Mesenchymal stem cell (in vitro differentiated cells and primary cell): ENCODE measurements at regions not wholly inside any gene's neighbourhood (a gene's known extent, or its start where the extent isn't known, plus 50 kb on each side); places are given as distances from the start of the nearest gene placed in this dataset.
A peak's percentile ranks its signal among the peaks of the same experiment; 100 is the strongest.

Source experiments
- DNase-seq: peaks from one replicate; pipeline ENCODE4 v3.0.0-alpha.2; 2013
- H2AFZ ChIP-seq: one replicate; pipeline ENCODE4 v1.6.1; 2013; ENCODE audit warnings: low read depth, mild to moderate bottlenecking, control low read depth, inconsistent platforms, low read length, moderate library complexity
- H2AK5ac ChIP-seq: 2 replicates; pipeline ENCODE4 v1.6.1; 2013; ENCODE audit warnings: low read length, moderate library complexity, mild to moderate bottlenecking, inconsistent platforms; ENCODE audit not compliant: severe bottlenecking
- H2BK120ac ChIP-seq: one replicate; pipeline ENCODE4 v1.6.1; 2013; ENCODE audit warnings: low read depth, mild to moderate bottlenecking, inconsistent platforms, low read length, moderate library complexity
- H2BK12ac ChIP-seq, 2 experiments: one replicate each; pipeline ENCODE4 v1.6.1; 2013; ENCODE audit warnings: inconsistent platforms in 2 of 2, low read length in 2 of 2, mild to moderate bottlenecking in 2 of 2, moderate library complexity in 2 of 2, control low read depth in 1 of 2
- H2BK15ac ChIP-seq: one replicate; pipeline ENCODE4 v1.6.1; 2013; ENCODE audit warnings: mild to moderate bottlenecking, low read depth, inconsistent platforms; ENCODE audit not compliant: poor library complexity, severe bottlenecking
- H2BK5ac ChIP-seq: 2 replicates; pipeline ENCODE4 v1.6.1; 2013; ENCODE audit warnings: low read depth, mild to moderate bottlenecking, low read length, control low read depth, inconsistent platforms; ENCODE audit not compliant: poor library complexity, severe bottlenecking
- H3K14ac ChIP-seq, 2 experiments: one replicate each; pipeline ENCODE4 v1.6.1; 2013; ENCODE audit warnings: inconsistent platforms in 2 of 2, low read length in 2 of 2, control low read depth in 1 of 2, mild to moderate bottlenecking in 1 of 2, moderate library complexity in 1 of 2
- H3K18ac ChIP-seq, 2 experiments: one replicate each; pipeline ENCODE4 v1.6.1; 2013; ENCODE audit warnings: inconsistent platforms in 2 of 2, low read length in 2 of 2, control low read depth in 1 of 2, low read depth in 1 of 2, mild to moderate bottlenecking in 1 of 2
- H3K23ac ChIP-seq, 2 experiments: one replicate each; pipeline ENCODE4 v1.6.1; 2013; ENCODE audit warnings: inconsistent platforms in 2 of 2, low read length in 2 of 2, mild to moderate bottlenecking in 2 of 2, moderate library complexity in 2 of 2, control low read depth in 1 of 2
- H3K27ac ChIP-seq: 2 replicates; pipeline ENCODE4 v1.5.1; 2013; ENCODE audit warnings: mild to moderate bottlenecking, moderate library complexity, low read length, control low read depth, inconsistent platforms; ENCODE audit not compliant: poor library complexity, severe bottlenecking
- H3K27me3 ChIP-seq, 2 experiments: 2 replicates each; pipeline versions ENCODE4 v1.6.1 to v1.7.0; 2013; ENCODE audit warnings: low read length in 2 of 2, mild to moderate bottlenecking in 2 of 2, moderate library complexity in 2 of 2, control low read depth in 1 of 2, inconsistent platforms in 1 of 2; ENCODE audit not compliant: control insufficient read depth in 1 of 2, insufficient read depth in 1 of 2
- H3K36me3 ChIP-seq, 2 experiments: 2 replicates each; pipeline versions ENCODE4 v1.6.1 to v1.7.0; 2013; ENCODE audit warnings: low read length in 2 of 2, control low read depth in 1 of 2, inconsistent platforms in 1 of 2, low read depth in 1 of 2, mild to moderate bottlenecking in 1 of 2; ENCODE audit not compliant: insufficient read depth in 2 of 2, control insufficient read depth in 1 of 2
- H3K4ac ChIP-seq, 2 experiments: one replicate each; pipeline ENCODE4 v1.6.1; 2013; ENCODE audit warnings: inconsistent platforms in 2 of 2, low read length in 2 of 2, mild to moderate bottlenecking in 2 of 2, moderate library complexity in 2 of 2, control low read depth in 1 of 2, low read depth in 1 of 2
- H3K4me1 ChIP-seq: 2 replicates; pipeline ENCODE4 v1.6.1; 2013; ENCODE audit warnings: low read depth, low read length, control low read depth; ENCODE audit not compliant: control insufficient read depth, insufficient read depth
- H3K4me2 ChIP-seq: 2 replicates; pipeline ENCODE4 v1.6.1; 2013; ENCODE audit warnings: low read length, mild to moderate bottlenecking, inconsistent platforms; ENCODE audit not compliant: poor library complexity, severe bottlenecking
- H3K4me3 ChIP-seq, 2 experiments: 2 replicates each; pipeline versions ENCODE4 v1.5.1 to v1.7.0; 2013; ENCODE audit warnings: low read length in 2 of 2, mild to moderate bottlenecking in 2 of 2, control low read depth in 1 of 2, low read depth in 1 of 2; ENCODE audit not compliant: insufficient read depth in 1 of 2
- H3K79me1 ChIP-seq: replicated peaks from 2 replicates; pipeline ENCODE4 v1.6.1; 2013; ENCODE audit warnings: mild to moderate bottlenecking, control low read depth, low read length, inconsistent platforms; ENCODE audit not compliant: poor library complexity, severe bottlenecking
- H3K9ac ChIP-seq: 2 replicates; pipeline ENCODE4 v1.7.0; 2013; ENCODE audit warnings: mild to moderate bottlenecking, low read length, moderate library complexity
- H3K9me3 ChIP-seq: 2 replicates; pipeline ENCODE4 v1.7.0; 2013; ENCODE audit warnings: mild to moderate bottlenecking, low read length; ENCODE audit not compliant: control insufficient read depth
- H4K8ac ChIP-seq: one replicate; pipeline ENCODE4 v1.6.1; 2013; ENCODE audit warnings: inconsistent platforms, mild to moderate bottlenecking, low read length, moderate library complexity
- H4K91ac ChIP-seq: one replicate; pipeline ENCODE4 v1.6.1; 2013; ENCODE audit warnings: mild to moderate bottlenecking, low read length, inconsistent platforms
- WGBS: methylation state at CpG from one replicate; pipeline ENCODE4 v1.1.7; 2013; ENCODE audit warnings: mixed read lengths; 5-methylcytosine and 5-hydroxymethylcytosine counted together

DNA sequence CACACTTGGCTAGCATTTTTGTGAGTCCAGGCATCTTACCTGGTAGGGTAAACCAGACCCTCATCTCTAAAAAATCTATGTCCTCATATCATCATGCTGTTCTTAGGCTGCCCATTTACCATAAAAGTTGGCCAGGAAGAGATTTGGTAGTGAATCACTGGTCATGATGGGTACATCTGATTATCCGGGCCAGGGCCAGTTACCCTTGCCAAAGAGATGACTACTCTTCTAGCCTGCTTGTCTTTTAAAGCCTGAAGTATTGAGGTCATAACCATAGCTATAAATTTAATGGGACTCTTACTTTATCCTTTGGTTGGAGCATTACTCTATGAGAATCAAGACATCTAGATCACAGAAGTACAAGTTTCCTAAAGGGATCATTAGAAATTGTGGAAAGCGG is 276.8 kb downstream of the TENT5A start:
- Histone ChIP-seq H3K9me3 (no peaks in the 10 kb centered on the region), H4K91ac (no peak overlapping the region), H2AK5ac (no peak overlapping the region), H2BK15ac (no peak overlapping the region), H3K9ac (no peak overlapping the region), H3K23ac (no peak overlapping the region), H3K18ac (no peak overlapping the region), H3K27me3 (no peaks in the 10 kb centered on the region), H3K36me3 (no peaks in the 10 kb centered on the region), H3K79me1 (no peaks in the 10 kb centered on the region), H4K8ac (no peak overlapping the region), H3K4me1 (no peaks in the 10 kb centered on the region), H2BK12ac (no peak overlapping the region), H3K4me3 (no peak overlapping the region), H3K4me2 (no peak overlapping the region), H2BK120ac (no peak overlapping the region), H2BK5ac (no peak overlapping the region), H3K27ac (no peak overlapping the region), H3K4ac (no peak overlapping the region), H2AFZ (no peak overlapping the region), H3K14ac (no peak overlapping the region)
- no peak for DNase-seq
- WGBS = 94% methylated on average over 2 of the region's 2 CpGs

- Histone ChIP-seq H2BK12ac (no peak overlapping the region), H3K9me3 (peaks cover 4% of the 10 kb centered on the region), H3K27me3 (no peaks in the 10 kb centered on the region), H3K4ac (no peak overlapping the region), H2AK5ac (no peak overlapping the region), H2BK15ac (no peak overlapping the region), H3K27ac (no peak overlapping the region), H3K79me1 (no peaks in the 10 kb centered on the region), H3K36me3 (no peaks in the 10 kb centered on the region), H3K9ac (no peak overlapping the region), H3K18ac (no peak overlapping the region), H2BK5ac (no peak overlapping the region), H3K4me2 (no peak overlapping the region), H2AFZ (no peak overlapping the region), H3K4me3 (no peak overlapping the region), H4K8ac (no peak overlapping the region), H2BK120ac (no peak overlapping the region), H4K91ac (no peak overlapping the region), H3K23ac (no peak overlapping the region), H3K14ac (no peak overlapping the region), H3K4me1 (no peaks in the 10 kb centered on the region)
- peak; percentile 40 for DNase-seq
These were observed 286.6 kb downstream of the TENT5A start for GRCh38 chr6:81465859-81466258.

GRCh38 chr6:81456416-81456815 is 296.1 kb downstream of the TENT5A start:
- H2BK120ac ChIP-seq = no peak overlapping the region
- no peaks in the 10 kb centered on the region for H3K27me3 ChIP-seq

DNA sequence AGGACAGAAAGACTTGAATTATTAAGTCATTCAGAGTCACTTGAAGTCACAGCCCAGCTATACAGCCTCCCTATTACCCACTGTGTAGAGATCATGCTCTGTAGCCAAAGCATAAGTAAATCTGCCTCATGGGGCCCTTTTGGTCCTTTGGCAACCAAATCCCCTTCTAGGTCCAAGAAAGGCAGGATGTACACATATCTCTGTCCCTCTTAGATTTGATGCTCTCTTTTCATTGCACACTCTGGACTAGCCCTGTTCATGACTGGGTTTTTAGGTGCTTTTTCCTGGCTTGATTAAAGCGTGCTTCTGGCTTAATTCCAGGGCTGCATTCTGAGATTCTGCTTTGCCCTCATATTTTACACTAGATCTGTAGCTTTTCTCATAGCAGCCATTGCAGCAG is 296.8 kb downstream of the TENT5A start:
- Histone ChIP-seq H4K8ac (no peak overlapping the region), H2AK5ac (no peak overlapping the region), H2BK15ac (no peak overlapping the region), H3K79me1 (no peaks in the 10 kb centered on the region), H3K23ac (peak overlapping the region in 1 of 2 experiments; percentile 35), H4K91ac (no peak overlapping the region), H2BK120ac (no peak overlapping the region), H3K4ac (no peak overlapping the region), H3K4me2 (no peak overlapping the region), H3K14ac (no peak overlapping the region), H3K27ac (no peak overlapping the region), H3K4me1 (no peaks in the 10 kb centered on the region), H3K9me3 (no peaks in the 10 kb centered on the region), H3K18ac (no peak overlapping the region), H2AFZ (no peak overlapping the region), H3K27me3 (no peaks in the 10 kb centered on the region), H2BK5ac (no peak overlapping the region), H3K4me3 (no peak overlapping the region), H3K36me3 (no peaks in the 10 kb centered on the region), H2BK12ac (no peak overlapping the region), H3K9ac (no peak overlapping the region)
- no peak for DNase-seq
- WGBS = 55% methylated on average over 1 of the region's 1 CpG

More at GRCh38 chr6:81456416-81456815, 296.1 kb downstream of the TENT5A start:
- Histone ChIP-seq H3K4me2 (no peak overlapping the region), H3K79me1 (no peaks in the 10 kb centered on the region), H3K36me3 (no peaks in the 10 kb centered on the region), H3K23ac (no peak overlapping the region), H3K4me3 (no peak overlapping the region), H3K18ac (no peak overlapping the region), H4K91ac (no peak overlapping the region), H2BK15ac (no peak overlapping the region), H4K8ac (no peak overlapping the region), H3K4ac (no peak overlapping the region), H2BK12ac (no peak overlapping the region), H3K4me1 (no peaks in the 10 kb centered on the region), H2AFZ (no peak overlapping the region), H2AK5ac (no peak overlapping the region), H2BK5ac (no peak overlapping the region), H3K14ac (no peak overlapping the region), H3K27ac (no peak overlapping the region), H3K9me3 (no peaks in the 10 kb centered on the region), H3K9ac (no peak overlapping the region)
- no peak for DNase-seq
- WGBS = no CpG with 5 or more reads among the region's 2 CpGs
